ENCODE measurements at regions not wholly inside any gene's neighbourhood (a gene's known extent, or its start where the extent isn't known, plus 50 kb on each side); places are given as distances from the start of the nearest gene placed in this dataset.

GRCh38 chr14:29062466-29062865 lies 295.9 kb downstream of the FOXG1 start:
- TF ChIP-seq, protein P1, sequence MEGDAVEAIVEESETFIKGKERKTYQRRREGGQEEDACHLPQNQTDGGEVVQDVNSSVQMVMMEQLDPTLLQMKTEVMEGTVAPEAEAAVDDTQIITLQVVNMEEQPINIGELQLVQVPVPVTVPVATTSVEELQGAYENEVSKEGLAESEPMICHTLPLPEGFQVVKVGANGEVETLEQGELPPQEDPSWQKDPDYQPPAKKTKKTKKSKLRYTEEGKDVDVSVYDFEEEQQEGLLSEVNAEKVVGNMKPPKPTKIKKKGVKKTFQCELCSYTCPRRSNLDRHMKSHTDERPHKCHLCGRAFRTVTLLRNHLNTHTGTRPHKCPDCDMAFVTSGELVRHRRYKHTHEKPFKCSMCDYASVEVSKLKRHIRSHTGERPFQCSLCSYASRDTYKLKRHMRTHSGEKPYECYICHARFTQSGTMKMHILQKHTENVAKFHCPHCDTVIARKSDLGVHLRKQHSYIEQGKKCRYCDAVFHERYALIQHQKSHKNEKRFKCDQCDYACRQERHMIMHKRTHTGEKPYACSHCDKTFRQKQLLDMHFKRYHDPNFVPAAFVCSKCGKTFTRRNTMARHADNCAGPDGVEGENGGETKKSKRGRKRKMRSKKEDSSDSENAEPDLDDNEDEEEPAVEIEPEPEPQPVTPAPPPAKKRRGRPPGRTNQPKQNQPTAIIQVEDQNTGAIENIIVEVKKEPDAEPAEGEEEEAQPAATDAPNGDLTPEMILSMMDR (IDR thresholded peaks at IDR 0.05 in 2 of 3, conservative IDR thresholded peaks at IDR 0.05 in 1 of 3; ENCODE audit: insufficient read depth in 2 of 3, low read depth in 1 of 3, low read length in 3 of 3), result no peak
- TF ChIP-seq PATZ1 (CRISPR knock-in tag; IDR thresholded peaks at IDR 0.05; ENCODE audit: borderline replicate concordance) (no peak), SNIP1 (IDR thresholded peaks at IDR 0.05; ENCODE audit: low read depth) (no peak)
